ENCODE measurements at regions not wholly inside any gene's neighbourhood (a gene's known extent, or its start where the extent isn't known, plus 50 kb on each side); places are given as distances from the start of the nearest gene placed in this dataset.
A peak's percentile ranks its signal among the peaks of the same experiment; 100 is the strongest.

DNA sequence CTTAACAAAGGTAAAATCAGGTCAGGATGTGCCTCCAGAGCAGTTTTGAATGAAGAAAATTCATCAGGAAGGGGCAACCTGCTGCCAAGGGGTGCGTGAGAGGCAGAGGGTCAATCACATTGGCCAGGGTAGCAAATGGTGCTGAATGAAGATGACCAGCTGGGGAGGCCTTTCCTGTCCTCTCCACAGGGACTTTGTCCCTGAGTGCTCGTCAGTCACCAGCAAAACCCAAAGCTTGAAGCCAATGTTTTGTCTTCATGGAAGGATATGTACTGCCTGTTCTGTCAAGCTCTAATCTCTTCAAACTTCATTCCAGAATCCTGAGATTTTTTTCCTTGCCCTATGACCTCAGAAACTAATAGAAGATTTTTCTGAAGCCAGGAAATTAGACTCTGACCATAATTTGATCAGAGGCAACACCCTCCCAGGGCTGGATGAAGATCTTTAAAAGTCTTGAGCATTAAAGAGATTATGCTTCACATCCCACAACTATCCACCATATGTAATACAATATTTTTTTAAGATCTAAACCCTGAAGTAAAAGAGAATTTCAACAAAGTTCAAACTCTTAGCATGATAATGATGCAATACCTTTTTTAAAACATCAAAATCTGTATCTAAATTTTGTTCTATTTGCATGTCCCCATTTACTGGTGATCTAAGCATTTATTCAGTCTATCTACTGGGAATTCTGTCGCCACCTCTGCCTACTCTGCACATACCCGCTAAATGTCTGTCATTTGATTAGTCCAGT lies 243.0 kb downstream of the SNX13 start:
- DNase-seq (ENCODE audit: low spot score): no peak

DNA sequence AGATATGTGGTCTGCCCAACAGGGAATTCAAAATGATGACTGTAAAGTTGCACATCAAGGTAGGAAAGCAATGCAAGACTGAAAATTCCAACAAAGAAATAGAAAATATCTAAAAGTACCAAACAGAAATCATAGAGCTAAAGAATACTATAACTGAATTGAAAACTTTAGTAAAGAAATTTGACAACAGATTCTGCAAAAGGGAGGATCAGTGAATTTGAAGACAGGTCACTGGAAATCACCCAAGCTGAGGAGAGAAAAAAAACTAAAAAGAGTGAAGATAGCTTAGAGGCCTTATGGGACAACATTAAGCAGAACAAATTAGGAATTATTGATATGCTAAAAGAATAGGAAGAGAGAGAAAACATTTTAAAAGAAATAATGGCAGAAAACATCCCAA lies 240.6 kb downstream of the SNX13 start:
- no peak for DNase-seq (ENCODE audit: low spot score)

DNA sequence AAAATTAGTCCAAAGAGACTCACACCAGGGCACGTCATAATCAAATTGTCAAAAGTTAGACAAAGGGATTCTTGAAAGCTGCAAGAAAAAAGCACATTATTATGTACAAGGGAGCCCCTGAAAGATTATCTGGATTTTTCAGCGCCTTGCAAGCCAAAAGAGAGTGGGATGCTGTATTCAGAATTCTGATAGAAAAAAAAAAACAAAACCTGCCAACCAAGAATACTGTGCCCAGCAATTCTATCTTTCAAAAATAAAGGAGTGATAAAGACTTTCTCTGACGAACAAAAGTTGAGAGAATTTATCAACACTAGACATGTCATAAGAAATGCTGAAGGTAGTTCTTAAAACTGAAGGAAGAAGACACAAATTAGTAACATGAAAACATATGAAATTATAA lies 240.2 kb downstream of the SNX13 start:
- DNase-seq (ENCODE audit: low spot score): no peak

DNA sequence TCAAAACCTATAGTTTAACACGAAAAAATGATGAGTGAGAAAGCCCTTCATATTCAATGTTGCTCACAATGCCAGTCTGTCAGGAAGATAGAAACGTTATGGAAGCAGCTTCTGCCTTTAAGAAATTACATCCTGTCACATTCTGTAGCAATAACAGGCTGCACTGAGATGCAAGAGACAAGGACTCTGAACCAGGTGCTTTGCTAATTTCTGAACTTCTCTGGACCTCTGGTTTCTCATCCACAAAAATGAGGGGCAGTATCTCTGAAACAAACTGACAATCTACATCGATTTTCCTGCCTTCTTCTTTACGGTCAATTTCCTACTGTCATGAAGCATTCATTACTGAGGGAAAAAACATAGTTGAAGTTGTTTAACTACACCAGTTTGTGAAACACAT lies 234.0 kb downstream of the SNX13 start:
- no peak for DNase-seq (ENCODE audit: low spot score)

DNA sequence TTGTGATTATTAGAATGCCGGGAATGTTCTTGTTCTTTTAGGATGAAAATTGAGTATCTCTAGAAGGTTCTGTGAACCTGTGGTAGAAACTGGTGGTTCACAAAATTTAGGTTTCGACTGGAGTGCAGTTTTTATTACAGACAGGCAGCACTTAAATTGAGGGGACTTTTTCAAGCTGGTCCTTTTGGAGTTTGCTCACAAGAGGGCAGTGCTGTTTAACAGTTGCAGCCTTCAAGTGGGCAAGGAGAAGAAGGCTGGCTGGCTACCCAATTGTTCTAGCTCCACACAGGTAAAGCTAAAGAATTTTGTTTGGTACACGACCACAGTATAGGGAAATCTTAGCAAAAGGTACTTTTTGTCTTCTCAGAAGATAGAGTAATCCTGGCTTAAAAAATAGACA lies 233.6 kb downstream of the SNX13 start:
- DNase-seq (ENCODE audit: low spot score): peak; percentile 18

DNA sequence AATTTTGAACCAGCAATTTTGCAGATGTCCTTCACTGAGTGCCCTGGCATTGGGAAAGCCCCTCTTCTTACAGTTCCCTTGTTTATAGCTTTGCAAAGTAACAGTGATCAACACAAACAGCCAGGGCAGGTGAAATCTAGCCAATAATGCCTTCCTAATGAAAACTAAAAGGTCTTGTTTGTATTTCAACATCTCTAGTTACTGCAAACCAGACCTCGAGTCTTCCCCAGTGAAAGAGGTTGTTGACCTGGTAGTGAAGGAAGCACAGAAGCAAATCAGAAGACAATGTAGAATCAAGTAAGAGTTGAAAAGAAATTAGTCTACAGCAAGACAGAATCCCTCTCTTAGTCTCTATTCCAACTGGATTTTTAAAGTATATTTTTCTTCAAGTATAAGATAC lies 231.2 kb downstream of the SNX13 start:
- DNase-seq (ENCODE audit: low spot score): no peak

DNA sequence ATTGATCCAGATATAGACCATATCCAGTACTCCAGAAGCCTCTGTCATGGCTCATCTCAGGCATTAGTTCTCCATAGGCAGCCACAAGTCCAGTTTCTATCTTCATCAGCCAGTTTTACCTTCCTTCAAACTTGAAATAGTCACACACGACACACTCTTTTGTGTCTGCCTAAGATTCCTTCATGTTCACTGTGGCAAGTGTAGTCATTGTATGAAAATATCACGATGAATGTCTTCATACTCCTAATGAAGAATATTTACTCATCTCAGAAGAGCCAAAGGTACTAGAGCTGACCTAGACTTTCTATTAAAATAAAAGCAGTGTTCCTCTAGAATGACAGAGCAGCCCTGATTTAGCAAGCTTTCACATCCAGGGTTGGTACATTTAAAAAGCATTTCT lies 230.7 kb downstream of the SNX13 start:
- no peak for DNase-seq (ENCODE audit: low spot score)

DNA sequence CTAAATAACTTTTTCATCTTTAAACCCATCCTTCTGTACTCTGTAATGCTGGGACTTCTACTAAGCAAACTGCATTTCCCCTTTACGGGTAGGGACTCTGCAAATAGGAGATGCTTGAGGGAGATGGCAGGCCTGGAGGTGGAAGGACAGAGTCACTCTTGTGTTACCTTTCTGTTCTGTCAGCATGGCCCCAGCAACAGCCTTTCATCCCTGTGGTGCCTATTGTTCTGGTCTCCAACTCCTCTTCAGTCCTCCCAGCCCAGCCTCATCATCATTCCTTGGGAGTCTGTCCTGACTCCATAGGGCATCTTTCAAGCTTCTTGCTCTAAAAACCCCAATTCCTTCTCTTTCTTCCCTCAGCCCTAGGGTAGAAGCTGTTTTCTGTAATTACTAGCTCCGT lies 230.0 kb downstream of the SNX13 start:
- DNase-seq (ENCODE audit: low spot score): no peak

DNA sequence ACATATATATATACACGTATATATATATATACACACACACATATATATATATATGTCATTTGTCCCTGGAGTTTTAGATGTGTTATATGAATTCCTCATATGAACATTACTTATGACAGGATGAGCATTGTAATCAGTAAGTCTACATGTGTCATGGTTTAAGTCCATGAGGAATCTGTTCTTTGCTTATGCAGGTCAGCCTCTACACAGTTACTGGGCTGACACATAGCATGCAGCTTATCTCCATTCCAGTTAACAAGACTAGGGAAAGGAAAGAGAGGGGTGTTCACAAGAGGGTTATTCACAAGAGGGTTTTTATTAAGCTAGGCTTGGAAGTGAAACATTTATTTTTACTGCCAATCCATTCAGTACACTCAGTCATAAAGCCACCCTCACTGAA lies 226.7 kb downstream of the SNX13 start:
- no peak for DNase-seq (ENCODE audit: low spot score)

DNA sequence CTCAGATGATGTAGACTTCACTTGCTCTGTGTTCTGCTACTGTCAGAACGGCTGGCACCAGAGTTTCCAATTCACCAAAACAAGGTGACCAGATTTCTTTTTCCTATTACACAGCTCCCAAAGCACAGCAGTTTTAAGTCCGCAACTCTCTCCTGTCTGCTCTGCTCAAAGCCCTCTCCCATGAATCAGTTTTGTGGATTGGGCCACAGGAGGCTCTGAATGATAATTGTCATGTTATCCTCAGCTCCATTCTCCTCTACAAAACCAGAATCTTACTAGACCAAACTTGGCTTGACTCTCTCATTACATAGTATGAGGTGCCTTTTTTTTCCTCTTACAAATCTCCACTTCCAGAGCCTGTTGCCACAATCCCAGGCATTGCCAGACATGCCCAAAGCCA lies 223.5 kb downstream of the SNX13 start:
- no peak for DNase-seq (ENCODE audit: low spot score)

DNA sequence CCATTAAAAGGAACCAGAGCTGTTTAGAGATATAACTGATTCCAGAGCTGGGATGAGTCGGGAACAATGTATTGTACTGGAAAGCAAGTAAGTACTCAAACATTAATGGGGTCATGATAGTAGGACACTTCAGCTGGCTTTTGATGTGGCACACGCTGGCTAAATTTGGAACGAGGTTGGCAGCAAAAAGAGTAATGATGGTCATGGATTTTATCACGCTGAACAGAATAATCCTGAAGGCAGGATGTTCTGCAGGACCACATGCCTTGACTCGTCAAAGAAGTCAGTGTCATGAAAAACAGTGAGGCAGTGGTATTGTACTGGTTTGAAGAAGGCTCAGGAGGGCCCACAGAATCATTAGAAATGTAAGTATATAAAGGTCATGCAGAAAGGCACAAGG lies 220.3 kb downstream of the SNX13 start:
- DNase-seq (ENCODE audit: low spot score): no peak

DNA sequence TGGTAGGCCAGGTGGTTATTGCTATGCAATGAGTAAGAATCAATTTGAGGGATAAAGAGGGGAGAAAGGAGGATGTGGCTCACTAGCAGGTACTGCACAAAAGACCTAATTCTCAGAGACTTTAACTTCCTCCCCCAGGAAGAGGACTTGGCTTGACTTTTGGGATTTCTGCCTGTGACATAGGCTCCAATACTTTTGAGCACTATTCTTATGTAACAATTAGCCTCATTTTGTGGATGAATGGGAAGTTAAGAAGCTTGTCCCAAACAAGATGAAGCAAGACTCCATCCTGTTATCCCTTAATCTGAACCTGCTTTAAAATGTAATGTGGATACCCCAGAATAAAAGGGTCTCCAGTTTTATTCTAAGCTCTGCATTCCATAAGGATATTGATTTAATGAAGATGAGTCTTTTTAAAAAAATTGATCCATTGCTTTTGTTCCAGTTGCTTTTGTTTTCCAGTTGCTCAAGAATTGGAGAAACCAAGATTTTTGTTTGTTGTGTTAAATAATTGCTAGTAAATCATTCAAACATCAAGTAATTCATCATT lies 218.5 kb downstream of the SNX13 start:
- no peak for DNase-seq (ENCODE audit: low spot score)

DNA sequence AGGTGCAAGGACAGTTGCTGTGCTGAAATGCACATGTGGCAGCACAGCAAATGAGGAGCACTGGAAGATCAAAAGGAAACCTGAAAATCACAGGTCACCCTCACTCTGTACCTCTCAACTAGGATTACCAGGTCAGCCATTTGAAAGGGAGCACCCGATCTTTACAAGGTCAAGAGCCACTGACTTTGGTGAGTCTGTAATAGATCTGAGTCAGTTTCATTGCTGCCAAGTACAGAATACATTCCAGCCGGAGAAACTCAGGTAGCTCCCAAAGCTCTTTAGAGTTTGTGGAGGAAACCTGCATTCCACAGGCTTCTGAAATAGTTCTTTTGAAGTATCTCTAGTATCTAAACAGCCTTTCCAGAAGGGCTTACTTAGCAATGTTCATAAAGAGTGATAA lies 217.5 kb downstream of the SNX13 start:
- no peak for DNase-seq (ENCODE audit: low spot score)

DNA sequence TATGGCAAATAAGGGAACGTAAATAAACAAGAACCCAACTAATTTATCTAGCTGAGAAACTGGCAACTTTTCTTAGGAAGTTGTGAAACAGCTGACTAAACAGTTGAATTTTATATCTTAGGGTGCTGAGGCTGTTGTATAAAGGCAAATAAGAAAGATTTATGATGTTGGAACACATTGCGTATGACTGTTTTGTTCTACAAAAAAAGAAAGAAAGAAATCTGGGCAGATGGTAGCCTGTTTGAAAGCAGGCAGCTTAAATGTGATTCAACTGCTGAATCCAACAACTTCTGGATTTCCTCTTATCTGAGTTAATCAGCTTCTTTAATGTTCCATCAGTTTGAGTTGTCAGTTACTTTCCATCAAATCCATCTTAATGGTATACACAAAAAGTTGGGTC lies 214.5 kb downstream of the SNX13 start:
- no peak for DNase-seq (ENCODE audit: low spot score)

DNA sequence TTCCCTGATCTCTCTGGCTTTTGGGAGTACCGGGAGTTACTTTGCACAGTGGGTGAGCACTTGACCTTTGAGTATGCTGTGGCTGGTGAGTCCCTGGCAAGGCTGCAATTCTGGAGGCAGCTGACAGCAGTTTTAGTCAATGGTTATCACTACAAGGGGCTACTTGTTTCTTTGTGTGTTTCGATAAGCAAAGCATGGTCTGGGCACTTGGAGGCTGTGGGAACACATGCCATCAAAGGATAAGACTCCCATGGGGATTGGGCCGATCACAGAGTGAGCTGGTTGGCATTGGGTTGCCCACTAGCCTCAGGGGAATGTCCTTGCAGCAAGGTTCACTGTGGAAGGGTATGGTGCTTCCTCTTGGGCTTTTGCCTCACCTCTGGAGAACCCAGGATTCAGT lies 208.2 kb downstream of the SNX13 start:
- DNase-seq (ENCODE audit: low spot score): no peak
